HepG2 (cell line): ENCODE measurements at regions not wholly inside any gene's neighbourhood (a gene's known extent, or its start where the extent isn't known, plus 50 kb on each side); places are given as distances from the start of the nearest gene placed in this dataset.

ENCODE experiments used
- ATAC-seq: fragments of 200-7000 bp; cut with Tn5 transposase; 3 replicates; pipeline ENCODE4 v1.9.1; 2020; ENCODE audit warnings: mild to moderate bottlenecking, moderate library complexity
- BruUV-seq: library from RNA; stranded (reverse); fragments of 400-500 nt; replicated peaks from 2 replicates; lab custom pipeline; 2021; lab: Mats Ljungman, UMichigan
- CTCF ChIA-PET: fragments of 300-600 bp; formaldehyde crosslinking; extraction: SDS; loops from one replicate; lab custom pipeline; 2021; ENCODE audit warnings: low total read pairs, inconsistent platforms, low intra/inter-chr PET ratio; lab: Yijun Ruan, JAX
- POLR2A ChIA-PET: fragments of 350-600 bp; sonication (Branson Sonifier 250); formaldehyde crosslinking; loops from one replicate; lab custom pipeline; 2020; ENCODE audit warnings: antibody characterized with exemption, inconsistent platforms; lab: Yijun Ruan, JAX
- DNase-seq: peaks from one replicate; pipeline ENCODE4 v3.0.0-alpha.2; 2015; ENCODE audit warnings: low spot score
- FAIRE-seq: peaks from 3 replicates; lab custom pipeline; 2011; peaks lifted over from hg19 to GRCh38; lab: Jason Lieb, UNC
- H2AFZ ChIP-seq: one replicate; pipeline ENCODE4 v1.6.1; 2011; ENCODE audit warnings: low read length, inconsistent platforms
- H3K27ac ChIP-seq: fragments of 300-600 bp; 3 replicates; pipeline ENCODE4 v1.8.0; 2011; ENCODE audit warnings: mixed run types, mild to moderate bottlenecking, mixed read lengths, low read length, inconsistent platforms; ENCODE audit not compliant: insufficient read depth; ENCODE audit errors: extremely low read length
- H3K27me3 ChIP-seq, 2 experiments: fragments of 200-600 bp in 1 of 2; 2 replicates in 1 of 2; 3 replicates in 1 of 2; pipeline versions ENCODE4 v1.6.0 to v1.8.0; 2011; ENCODE audit warnings: low read length in 2 of 2, mild to moderate bottlenecking in 2 of 2, moderate library complexity in 2 of 2, inconsistent platforms in 1 of 2; ENCODE audit not compliant: insufficient read depth in 2 of 2, control insufficient read depth in 1 of 2
- H3K36me3 ChIP-seq, 2 experiments: fragments of 200-600 bp in 1 of 2; replicated peaks in 1 of 2; 2 replicates in 1 of 2; 3 replicates in 1 of 2; pipeline versions ENCODE4 v1.5.1 to v1.8.0; 2011; ENCODE audit warnings: low read length in 2 of 2, inconsistent platforms in 1 of 2; ENCODE audit not compliant: insufficient read depth in 2 of 2, control insufficient read depth in 1 of 2
- H3K4me1 ChIP-seq: 2 replicates; pipeline ENCODE4 v1.5.1; 2012; ENCODE audit warnings: low read length, inconsistent platforms; ENCODE audit not compliant: insufficient read depth
- H3K4me2 ChIP-seq: 2 replicates; pipeline ENCODE4 v1.6.0; 2011; ENCODE audit warnings: low read depth, low read length, inconsistent platforms
- H3K4me3 ChIP-seq, 3 experiments: fragments of 200-600 bp in 1 of 3; sonication (generic), shearing (Covaris generic) in 1 of 3; replicated peaks in 1 of 3; 2 replicates each; pipeline ENCODE4 v1.5.1; 2011 to 2016; ENCODE audit warnings: low read length in 3 of 3, inconsistent platforms in 2 of 3, low read depth in 2 of 3, mild to moderate bottlenecking in 2 of 3, control low read depth in 1 of 3, mixed read lengths in 1 of 3; ENCODE audit not compliant: insufficient read depth in 1 of 3
- H3K79me2 ChIP-seq: one replicate; pipeline ENCODE4 v1.6.1; 2011; ENCODE audit warnings: low read length, inconsistent platforms; ENCODE audit not compliant: insufficient read depth
- H3K9ac ChIP-seq: 2 replicates; pipeline ENCODE4 v1.6.0; 2011; ENCODE audit warnings: mild to moderate bottlenecking, low read depth, low read length, inconsistent platforms; ENCODE audit not compliant: insufficient read depth
- H3K9me3 ChIP-seq: 2 replicates; pipeline ENCODE4 v1.5.1; 2012; ENCODE audit warnings: mild to moderate bottlenecking, low read length
- H4K20me1 ChIP-seq: 2 replicates; pipeline ENCODE4 v1.6.0; 2011; ENCODE audit warnings: inconsistent platforms, mild to moderate bottlenecking, low read length, moderate library complexity; ENCODE audit not compliant: insufficient read depth
- ARID2 ChIP-seq: sonication (generic); formaldehyde crosslinking; IDR thresholded peaks from 2 replicates; pipeline ENCODE4 v1.8.1; 2022; ENCODE audit warnings: mild to moderate bottlenecking, missing genetic modification reagents, borderline replicate concordance
- CAMTA2 ChIP-seq: sonication (generic); formaldehyde crosslinking; IDR thresholded peaks from 2 replicates; pipeline ENCODE4 v1.4.0; 2020; ENCODE audit warnings: mild to moderate bottlenecking, missing genetic modification reagents, borderline replicate concordance
- CHCHD3 ChIP-seq: sonication (generic); formaldehyde crosslinking; IDR thresholded peaks from 2 replicates; pipeline ENCODE4 v1.8.0; 2022; ENCODE audit warnings: mild to moderate bottlenecking, missing genetic modification reagents, moderate library complexity
- DMTF1 ChIP-seq: sonication (generic); formaldehyde crosslinking; IDR thresholded peaks from 2 replicates; pipeline ENCODE4 v1.4.0; 2020; ENCODE audit warnings: mild to moderate bottlenecking, missing genetic modification reagents
- MED1 ChIP-seq: sonication (generic); formaldehyde crosslinking; IDR thresholded peaks from 2 replicates; pipeline ENCODE4 v1.4.0; 2020; ENCODE audit warnings: missing genetic modification reagents
- STAT5B ChIP-seq: sonication (generic); formaldehyde crosslinking; IDR thresholded peaks from 2 replicates; pipeline ENCODE4 v1.4.0; 2020; ENCODE audit warnings: missing genetic modification reagents
- ZNF260 ChIP-seq: sonication (generic); formaldehyde crosslinking; IDR thresholded peaks from 2 replicates; pipeline ENCODE4 v1.4.0; 2020; ENCODE audit warnings: missing genetic modification reagents, low read depth, mild to moderate bottlenecking, borderline replicate concordance
- ZNF512 ChIP-seq: sonication (generic); formaldehyde crosslinking; IDR thresholded peaks from 2 replicates; pipeline ENCODE4 v1.4.0; 2020; ENCODE audit warnings: mild to moderate bottlenecking, missing genetic modification reagents
- ZNF740 ChIP-seq: sonication (generic); formaldehyde crosslinking; IDR thresholded peaks from 2 replicates; pipeline ENCODE4 v1.4.0; 2020; ENCODE audit warnings: missing genetic modification reagents
- WGBS: methylation state at CpG from one replicate; pipeline ENCODE4 v1.1.6; 2017; ENCODE audit warnings: low lambda C conversion rate; 5-methylcytosine and 5-hydroxymethylcytosine counted together
- in situ Hi-C: cut with HindIII; loops from 2 replicates; pipeline ENCODE4 v1.10.0; 2017; ENCODE audit warnings: low pct_unique_long_range_greater_than_20kb; ENCODE audit not compliant: extremely low pct_ligation_motif_present
- intact Hi-C: fragments of 100-400 bp; cut with micrococcal nuclease; formaldehyde crosslinking; loops from one replicate; pipeline ENCODE4 v1.10.0; 2022; ENCODE audit not compliant: unreplicated experiment

- peaks cover 0 to 13% of the 10 kb centered on the region in 2 experiments; a peak in 4 of 5 replicates for H3K27me3 ChIP-seq
- 8% methylated on average over 3 of the region's 4 CpGs for WGBS
- no peak overlapping the region for H3K27ac ChIP-seq
- intact Hi-C loops (no loop called here), in situ Hi-C loops (no loop called here)
- no peak overlapping the region for H3K9ac ChIP-seq
- no peak overlapping the region for H2AFZ ChIP-seq
- H4K20me1 ChIP-seq, result no peaks in the 10 kb centered on the region
- DNase-seq (no peak), ATAC-seq (no peak), FAIRE-seq (no peak)
- no peaks in the 10 kb centered on the region for H3K4me1 ChIP-seq
- no peaks in the 10 kb centered on the region for H3K9me3 ChIP-seq
- POLR2A ChIA-PET, result no interaction called here
- no peaks in the 10 kb centered on the region for H3K79me2 ChIP-seq
- no peaks in the 10 kb centered on the region for H3K36me3 ChIP-seq
- no peak for TF ChIP-seq MED1 (CRISPR knock-in tag)
- no peak for TF ChIP-seq CHCHD3 (CRISPR knock-in tag)
- TF ChIP-seq DMTF1 (CRISPR knock-in tag), result no peak
- no peak for TF ChIP-seq ARID2
- TF ChIP-seq CAMTA2 (CRISPR knock-in tag), result no peak
- no peak for TF ChIP-seq ZNF512
- no peak for TF ChIP-seq ZNF260 (CRISPR knock-in tag)
- TF ChIP-seq STAT5B (CRISPR knock-in tag), result no peak
- no peak for TF ChIP-seq ZNF740 (CRISPR knock-in tag)
- no peak overlapping the region for H3K4me3 ChIP-seq
- no peak overlapping the region for H3K4me2 ChIP-seq
- no TSS peak for BruUV-seq
- CTCF ChIA-PET, result no interaction called here
These were observed 97.4 kb downstream of the TMEM170B start for GRCh38 chr6:11634948-11635347.
